Activated CD8-positive, alpha-beta memory T cell treated with anti-CD3 and anti-CD28 coated beads, Interleukin-2, amount 10 ng/mL, durations not matched to agents 7 days and 5 days (primary cell): ENCODE measurements at regions not wholly inside any gene's neighbourhood (a gene's known extent, or its start where the extent isn't known, plus 50 kb on each side); places are given as distances from the start of the nearest gene placed in this dataset.

Experiments used
- ATAC-seq: fragments of 150-1000 bp; cut with Tn5 transposase; one replicate; pipeline ENCODE4 v1.10.0; 2021; ENCODE audit warnings: moderate library complexity
- CTCF ChIA-PET: fragments of 350-600 bp; sonication (Branson Sonifier 250); formaldehyde crosslinking; loops from one replicate; lab custom pipeline; 2021; ENCODE audit warnings: antibody characterized with exemption; lab: Charles Lee
- DNase-seq: peaks from one replicate; pipeline ENCODE4 v3.0.0-alpha.2; 2020
- H3K27ac Mint-ChIP-seq: one replicate; pipeline ENCODE4 v1.8.0; 2021; ENCODE audit warnings: mild to moderate bottlenecking, mixed read lengths
- H3K27me3 Mint-ChIP-seq: one replicate; pipeline ENCODE4 v1.8.0; 2021; ENCODE audit warnings: mixed read lengths
- H3K36me3 Mint-ChIP-seq: one replicate; pipeline ENCODE4 v1.8.0; 2021; ENCODE audit warnings: mild to moderate bottlenecking, mixed read lengths
- H3K4me1 Mint-ChIP-seq: one replicate; pipeline ENCODE4 v1.8.0; 2021; ENCODE audit warnings: mixed read lengths
- H3K4me3 Mint-ChIP-seq: one replicate; pipeline ENCODE4 v1.8.0; 2021; ENCODE audit warnings: mild to moderate bottlenecking, moderate library complexity, mixed read lengths
- H3K9me3 Mint-ChIP-seq: one replicate; pipeline ENCODE4 v1.8.0; 2022; ENCODE audit warnings: low read depth, mixed read lengths

DNA sequence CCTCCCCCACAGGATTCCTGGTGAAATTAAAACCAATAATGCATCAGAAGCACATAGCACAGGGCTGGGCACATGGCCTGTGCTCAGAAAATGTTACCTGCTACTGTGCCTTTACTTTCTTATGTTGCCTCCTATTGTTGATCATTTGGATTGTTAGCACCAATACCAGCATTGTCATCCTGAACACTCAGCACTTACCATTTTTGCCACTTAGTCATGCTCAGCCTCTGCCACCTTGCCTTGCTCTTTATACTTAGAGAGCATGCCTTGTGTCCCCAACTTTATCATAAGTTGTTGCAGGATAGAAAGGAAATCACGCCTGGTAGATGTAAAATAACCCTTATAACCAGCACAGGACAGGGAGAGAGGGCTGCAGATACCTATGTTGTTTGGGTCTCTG is 361.0 kb upstream of the RUNX1 start:
- ATAC-seq (no peak), DNase-seq (no peak)
- no peaks in the 10 kb centered on the region for H3K9me3 Mint-ChIP-seq
- CTCF ChIA-PET, result no interaction called here
- no peaks in the 10 kb centered on the region for H3K36me3 Mint-ChIP-seq
- H3K4me1 Mint-ChIP-seq, result peaks cover 2% of the 10 kb centered on the region
- no peak overlapping the region for H3K27ac Mint-ChIP-seq
- peaks cover 45% of the 10 kb centered on the region for H3K27me3 Mint-ChIP-seq
- no peak overlapping the region for H3K4me3 Mint-ChIP-seq

DNA sequence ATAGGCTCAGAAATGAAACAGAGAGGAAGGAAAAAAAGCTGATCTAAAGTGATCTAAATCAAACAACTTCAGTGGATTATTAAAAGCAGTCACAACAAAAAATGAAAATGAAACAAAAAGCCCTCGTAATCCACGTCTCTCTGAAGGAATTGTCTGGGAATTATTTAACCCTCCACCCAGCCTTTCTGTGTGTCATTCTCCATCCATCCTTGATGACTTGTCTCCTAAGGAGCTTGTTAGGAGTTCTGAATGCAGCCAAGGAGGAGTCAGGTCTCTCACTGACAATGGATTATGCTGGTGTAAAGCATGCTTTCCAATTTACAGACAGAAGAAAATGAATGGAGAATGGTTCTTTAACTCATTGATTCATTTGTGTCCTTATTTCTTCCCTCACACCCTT is 359.3 kb upstream of the RUNX1 start:
- no peak for DNase-seq
- Mint-ChIP-seq H3K36me3 (no peaks in the 10 kb centered on the region), H3K27ac (no peak overlapping the region), H3K9me3 (no peaks in the 10 kb centered on the region), H3K4me1 (peaks cover 2% of the 10 kb centered on the region), H3K4me3 (peak overlapping the region; percentile 33), H3K27me3 (peaks cover 36% of the 10 kb centered on the region)
- CTCF ChIA-PET, result no interaction called here
- no peak for ATAC-seq

DNA sequence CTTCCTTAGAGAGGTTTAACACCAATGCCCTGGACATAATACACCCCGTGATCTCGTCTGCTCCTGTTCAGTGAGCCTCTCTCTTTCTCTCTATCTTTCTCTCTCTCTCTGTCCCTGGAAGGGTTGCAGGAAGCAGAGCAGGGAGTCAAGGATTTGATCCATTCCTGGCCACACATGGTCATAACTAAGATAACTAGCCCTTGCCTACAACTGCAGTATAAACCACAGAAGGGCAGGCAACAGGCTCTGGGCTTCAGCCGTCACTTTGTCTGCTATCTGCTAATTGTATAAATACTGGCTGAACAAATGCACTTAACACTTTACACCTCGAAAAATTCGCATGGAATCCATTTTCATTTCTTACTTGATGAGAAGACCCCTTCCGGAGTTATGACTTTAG is 357.5 kb upstream of the RUNX1 start:
- no peak overlapping the region for H3K4me3 Mint-ChIP-seq
- no peaks in the 10 kb centered on the region for H3K9me3 Mint-ChIP-seq
- no peak for ATAC-seq
- DNase-seq, result no peak
- peaks cover 2% of the 10 kb centered on the region for H3K4me1 Mint-ChIP-seq
- no peaks in the 10 kb centered on the region for H3K36me3 Mint-ChIP-seq
- CTCF ChIA-PET, result no interaction called here
- peaks cover 31% of the 10 kb centered on the region for H3K27me3 Mint-ChIP-seq
- H3K27ac Mint-ChIP-seq, result no peak overlapping the region

DNA sequence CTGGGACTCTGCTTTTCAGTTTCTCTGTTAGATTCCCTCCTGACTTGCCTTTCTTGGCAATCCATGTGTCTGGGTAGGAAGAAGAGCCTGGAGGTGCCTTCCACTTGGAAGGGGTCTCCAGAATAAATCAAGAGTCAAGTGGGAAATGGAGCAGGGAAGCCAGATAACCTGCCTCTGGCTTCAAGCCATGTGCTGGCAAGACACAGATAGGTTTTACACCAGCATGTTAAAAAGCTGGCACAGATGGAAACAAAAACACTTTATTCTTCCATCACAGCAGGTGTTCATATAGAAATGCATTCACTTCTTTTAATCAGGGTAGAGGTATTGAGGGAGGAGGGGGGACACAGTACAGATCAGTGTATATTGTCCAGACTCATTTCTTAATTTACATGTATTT is 356.9 kb upstream of the RUNX1 start:
- DNase-seq (no peak), ATAC-seq (no peak)
- Mint-ChIP-seq H3K4me1 (peaks cover 2% of the 10 kb centered on the region), H3K27ac (no peak overlapping the region), H3K9me3 (no peaks in the 10 kb centered on the region), H3K36me3 (no peaks in the 10 kb centered on the region), H3K4me3 (no peak overlapping the region), H3K27me3 (peaks cover 33% of the 10 kb centered on the region)
- CTCF ChIA-PET, result interaction anchor here (0.8 kb wide), 1 partner anchor 434 kb away, joined by 3 read pairs; no protein-coding TSS in a partner anchor

DNA sequence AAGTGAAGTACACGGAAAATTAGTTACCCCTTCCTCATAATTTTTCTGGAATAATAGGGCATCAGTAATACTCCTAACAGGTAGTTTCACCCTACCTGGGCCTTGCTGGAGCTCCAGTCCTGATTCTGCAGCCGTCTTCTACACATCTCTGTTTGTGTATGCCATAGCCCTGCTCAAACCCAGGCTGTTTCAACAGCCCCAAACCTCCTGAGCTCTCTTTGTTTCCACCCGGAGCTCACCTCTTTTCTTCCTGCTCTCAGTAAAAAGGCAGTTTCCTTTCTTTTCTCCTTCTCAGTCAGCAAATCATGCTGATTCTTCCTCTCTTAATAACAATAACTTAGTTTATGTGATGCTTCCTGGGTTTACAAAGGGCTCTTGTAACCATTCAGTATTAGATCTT is 355.1 kb upstream of the RUNX1 start:
- H3K27ac Mint-ChIP-seq, result no peak overlapping the region
- no peak for ATAC-seq
- H3K36me3 Mint-ChIP-seq, result no peaks in the 10 kb centered on the region
- H3K4me1 Mint-ChIP-seq, result peaks cover 12% of the 10 kb centered on the region
- H3K9me3 Mint-ChIP-seq, result no peaks in the 10 kb centered on the region
- CTCF ChIA-PET, result no interaction called here
- peaks cover 40% of the 10 kb centered on the region for H3K27me3 Mint-ChIP-seq
- no peak for DNase-seq
- H3K4me3 Mint-ChIP-seq, result no peak overlapping the region

DNA sequence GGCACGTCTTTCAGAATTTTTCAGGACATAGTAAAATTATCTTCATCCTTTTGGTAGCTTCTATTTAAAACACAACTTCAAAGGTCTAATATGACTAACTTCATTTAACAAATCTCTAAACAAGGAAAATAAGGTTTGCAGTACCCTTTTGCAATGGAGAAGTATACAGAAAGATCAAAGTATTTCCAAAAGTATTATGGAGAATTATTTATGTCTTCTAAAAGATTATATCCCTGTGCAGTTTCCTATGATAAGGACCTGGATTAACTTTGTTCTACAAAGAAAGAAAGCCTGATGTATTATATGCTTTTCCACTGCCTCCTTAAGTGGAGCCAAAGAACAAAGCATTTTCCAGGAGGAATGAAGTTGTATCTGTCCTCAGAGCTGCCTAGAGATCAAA is 353.0 kb upstream of the RUNX1 start:
- CTCF ChIA-PET, result interaction anchor here (0.8 to 4.0 kb wide), 7 partner anchors 351 to 709 kb away, joined by 3 to 30 read pairs (median 14); partner anchors contain the start of gene RUNX1
- peaks cover 13% of the 10 kb centered on the region for H3K4me1 Mint-ChIP-seq
- no peaks in the 10 kb centered on the region for H3K36me3 Mint-ChIP-seq
- no peak overlapping the region for H3K27ac Mint-ChIP-seq
- peaks cover 45% of the 10 kb centered on the region for H3K27me3 Mint-ChIP-seq
- H3K4me3 Mint-ChIP-seq, result no peak overlapping the region
- no peaks in the 10 kb centered on the region for H3K9me3 Mint-ChIP-seq
- DNase-seq (no peak), ATAC-seq (no peak)

DNA sequence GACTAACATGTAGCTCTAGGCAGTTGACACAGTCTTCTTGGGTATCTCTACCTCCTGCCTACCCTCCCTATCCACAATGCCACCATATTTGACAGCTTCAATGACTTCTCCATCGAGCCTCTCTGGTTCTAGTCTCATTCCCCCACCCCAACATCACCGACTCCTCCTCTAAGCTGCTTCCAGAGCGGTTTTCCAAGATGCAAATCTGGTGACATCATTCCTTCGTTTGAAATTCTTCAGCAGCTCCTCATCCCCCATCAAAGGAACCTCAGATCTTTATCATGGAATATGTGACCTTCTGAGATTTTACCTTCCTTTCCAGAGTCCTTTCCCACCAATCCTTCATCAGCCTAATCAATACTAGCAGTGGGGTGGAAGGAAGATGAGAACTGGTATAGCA is 352.4 kb upstream of the RUNX1 start:
- DNase-seq, result no peak
- Mint-ChIP-seq H3K36me3 (no peaks in the 10 kb centered on the region), H3K4me1 (peaks cover 13% of the 10 kb centered on the region), H3K4me3 (no peak overlapping the region), H3K27me3 (peaks cover 43% of the 10 kb centered on the region), H3K9me3 (no peaks in the 10 kb centered on the region), H3K27ac (no peak overlapping the region)
- ATAC-seq, result no peak
- CTCF ChIA-PET, result interaction anchor here (1.3 to 4.0 kb wide), 11 partner anchors 16 to 708 kb away, joined by 3 to 30 read pairs (median 8); partner anchors contain the start of gene RUNX1

DNA sequence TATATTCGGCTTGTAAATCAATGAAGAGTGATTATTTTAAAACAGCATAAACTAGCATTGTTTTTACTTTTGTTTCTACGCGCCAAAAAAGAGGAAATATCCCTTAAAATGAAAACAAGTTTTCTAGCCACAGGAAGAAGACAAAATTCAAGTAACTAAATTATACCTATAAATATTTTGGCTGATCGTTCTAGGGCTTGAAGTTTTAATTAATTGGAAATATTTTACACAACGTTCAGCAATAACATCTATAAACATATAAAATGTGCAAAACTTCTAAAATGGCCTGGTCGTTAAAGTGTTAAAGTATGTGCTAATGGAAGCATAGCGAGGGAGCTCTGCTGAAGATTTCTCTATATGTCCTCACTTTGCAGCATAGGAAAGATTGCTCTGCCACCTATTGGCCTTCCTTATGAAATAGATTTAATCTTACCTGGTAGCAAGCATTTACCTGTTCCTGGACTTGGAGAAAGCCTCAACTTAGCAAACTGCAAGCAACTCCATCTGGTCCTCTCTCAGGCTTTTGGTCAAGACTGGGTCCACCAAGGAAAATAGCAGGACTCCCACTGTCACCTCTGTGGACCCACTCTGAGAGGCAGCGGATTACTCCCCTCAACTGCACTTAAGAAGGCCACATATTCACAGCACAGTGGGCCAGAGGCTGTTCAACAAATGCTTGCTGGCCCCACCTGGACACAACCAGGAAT is 351.3 kb upstream of the RUNX1 start:
- CTCF ChIA-PET, result interaction anchor here (0.6 to 4.0 kb wide), 18 partner anchors 17 to 707 kb away, joined by 3 to 30 read pairs (median 4); partner anchors contain the start of gene RUNX1
- peaks cover 34% of the 10 kb centered on the region for H3K27me3 Mint-ChIP-seq
- no peaks in the 10 kb centered on the region for H3K36me3 Mint-ChIP-seq
- H3K4me3 Mint-ChIP-seq, result no peak overlapping the region
- H3K27ac Mint-ChIP-seq, result no peak overlapping the region
- H3K4me1 Mint-ChIP-seq, result peaks cover 13% of the 10 kb centered on the region
- ATAC-seq, result peak; percentile 80
- DNase-seq, result peak; percentile 46
- H3K9me3 Mint-ChIP-seq, result no peaks in the 10 kb centered on the region

DNA sequence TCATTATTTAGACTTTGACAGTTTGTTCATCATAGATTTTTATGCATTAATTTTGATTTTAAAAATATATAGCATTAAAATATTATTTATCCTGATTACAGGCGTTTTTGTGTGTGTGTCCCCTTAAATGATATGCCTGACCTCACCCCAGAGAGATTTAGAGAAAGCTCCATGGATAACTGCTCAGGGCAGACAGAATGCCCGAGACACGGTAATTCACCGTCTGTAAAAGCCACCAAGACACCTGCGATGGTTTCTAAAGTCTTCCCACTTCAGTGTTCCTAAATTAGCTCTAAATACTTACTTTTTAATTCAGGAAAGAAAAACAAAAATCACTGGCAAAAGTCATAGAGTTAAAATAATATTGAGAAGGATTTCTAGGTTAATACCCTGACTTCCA is 350.6 kb upstream of the RUNX1 start:
- H3K4me1 Mint-ChIP-seq, result peaks cover 18% of the 10 kb centered on the region
- peaks cover 29% of the 10 kb centered on the region for H3K27me3 Mint-ChIP-seq

DNA sequence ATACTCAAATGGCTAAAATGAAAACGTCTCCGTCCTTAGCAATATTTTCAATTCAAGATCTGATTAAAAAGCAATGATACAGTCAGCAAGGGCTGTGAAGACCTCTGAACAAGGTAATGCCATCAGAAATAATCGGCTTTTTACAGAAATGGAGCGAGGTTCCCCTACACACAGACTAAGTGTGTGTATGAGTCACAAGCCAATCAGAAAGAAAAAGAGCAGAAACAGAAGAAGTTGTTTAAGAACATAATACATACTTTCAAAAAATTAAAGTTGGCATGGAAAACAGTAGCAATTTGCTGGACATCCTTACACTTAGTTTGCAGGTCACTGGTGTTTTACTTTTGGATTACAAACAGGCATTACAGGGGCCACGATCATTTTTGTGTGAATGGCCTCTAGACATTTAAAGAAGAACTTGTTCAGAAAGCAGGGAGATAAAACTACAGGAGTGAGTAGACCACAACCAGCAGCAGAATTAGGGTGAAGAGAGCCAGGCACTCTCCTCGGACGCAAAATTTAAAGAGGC is 350.0 kb upstream of the RUNX1 start:
- ATAC-seq, result no peak
- Mint-ChIP-seq H3K36me3 (no peaks in the 10 kb centered on the region), H3K27ac (no peak overlapping the region), H3K4me3 (no peak overlapping the region), H3K27me3 (peaks cover 29% of the 10 kb centered on the region), H3K4me1 (peaks cover 20% of the 10 kb centered on the region), H3K9me3 (no peaks in the 10 kb centered on the region)
- no peak for DNase-seq
- CTCF ChIA-PET, result interaction anchor here (1.2 to 4.0 kb wide), 9 partner anchors 18 to 706 kb away, joined by 3 to 30 read pairs (median 9); partner anchors contain the start of gene RUNX1

More for the DNA sequence above, 350.6 kb upstream of the RUNX1 start:
- no peak for DNase-seq
- CTCF ChIA-PET, result interaction anchor here (0.6 to 4.0 kb wide), 18 partner anchors 17 to 706 kb away, joined by 3 to 30 read pairs (median 4); partner anchors contain the start of gene RUNX1
- Mint-ChIP-seq H3K9me3 (no peaks in the 10 kb centered on the region), H3K4me3 (no peak overlapping the region), H3K36me3 (no peaks in the 10 kb centered on the region), H3K27ac (no peak overlapping the region)
- ATAC-seq, result no peak

DNA sequence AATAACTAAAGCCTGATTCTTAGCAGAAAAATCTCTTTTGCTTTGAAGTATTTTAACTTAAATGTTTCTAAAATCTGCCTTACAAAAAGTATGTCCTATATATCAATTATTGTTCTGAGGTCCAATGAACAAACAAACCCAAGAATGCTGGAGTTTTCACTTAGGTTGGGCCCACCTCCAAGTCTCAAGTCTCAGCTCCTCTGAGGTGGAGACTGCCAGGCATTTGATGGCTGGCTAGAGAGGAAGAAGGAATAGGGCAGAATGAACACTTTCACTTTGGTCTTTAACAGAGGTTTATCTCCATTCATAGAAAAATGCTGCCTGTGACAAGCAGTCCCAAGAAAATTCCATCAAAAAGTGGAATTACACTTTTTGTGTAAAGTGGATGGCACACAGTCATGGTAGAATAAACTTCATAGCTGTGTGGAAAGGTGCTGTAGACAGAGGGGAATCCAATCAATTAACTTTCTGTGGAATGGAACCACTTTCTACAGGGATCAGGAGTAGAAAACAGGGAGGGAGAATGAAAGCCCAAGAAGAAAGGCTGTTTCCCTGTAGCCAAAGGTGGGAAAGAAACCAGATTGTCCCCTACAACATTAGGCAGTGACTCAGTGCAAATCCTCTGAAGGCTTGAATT is 349.4 kb upstream of the RUNX1 start:
- H3K4me3 Mint-ChIP-seq, result no peak overlapping the region
- ATAC-seq, result no peak
- no peak overlapping the region for H3K27ac Mint-ChIP-seq
- DNase-seq, result no peak
- CTCF ChIA-PET, result interaction anchor here (2.5 to 3.5 kb wide), 2 partner anchors 653 to 705 kb away, joined by 9 to 14 read pairs; no protein-coding TSS in a partner anchor
- no peaks in the 10 kb centered on the region for H3K36me3 Mint-ChIP-seq
- peaks cover 20% of the 10 kb centered on the region for H3K4me1 Mint-ChIP-seq
- H3K27me3 Mint-ChIP-seq, result peaks cover 28% of the 10 kb centered on the region
- no peaks in the 10 kb centered on the region for H3K9me3 Mint-ChIP-seq

DNA sequence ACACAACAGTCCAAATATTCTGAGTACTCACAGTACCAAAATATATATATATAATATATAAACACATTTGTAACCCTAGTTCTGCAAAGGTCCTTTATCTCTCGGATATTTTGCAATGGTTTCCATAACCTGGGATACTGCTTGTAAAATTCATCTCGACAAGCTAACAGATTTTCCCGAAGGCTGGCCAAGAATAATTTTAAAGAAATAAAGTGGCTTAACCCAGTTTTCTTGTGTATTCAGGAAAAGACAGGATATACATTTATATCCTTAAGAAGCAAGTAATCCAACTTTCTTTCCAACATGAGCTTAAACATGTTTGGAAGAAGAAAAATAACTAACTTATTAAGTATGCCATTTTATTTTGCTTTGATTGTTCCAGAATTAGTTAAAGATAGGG is 348.7 kb upstream of the RUNX1 start:
- Mint-ChIP-seq H3K4me1 (peaks cover 20% of the 10 kb centered on the region), H3K9me3 (no peaks in the 10 kb centered on the region), H3K36me3 (no peaks in the 10 kb centered on the region), H3K27me3 (peaks cover 24% of the 10 kb centered on the region), H3K4me3 (no peak overlapping the region), H3K27ac (no peak overlapping the region)
- CTCF ChIA-PET, result interaction anchor here (0.6 to 2.5 kb wide), 2 partner anchors 431 to 652 kb away, joined by 3 to 9 read pairs; no protein-coding TSS in a partner anchor
- DNase-seq (no peak), ATAC-seq (no peak)

DNA sequence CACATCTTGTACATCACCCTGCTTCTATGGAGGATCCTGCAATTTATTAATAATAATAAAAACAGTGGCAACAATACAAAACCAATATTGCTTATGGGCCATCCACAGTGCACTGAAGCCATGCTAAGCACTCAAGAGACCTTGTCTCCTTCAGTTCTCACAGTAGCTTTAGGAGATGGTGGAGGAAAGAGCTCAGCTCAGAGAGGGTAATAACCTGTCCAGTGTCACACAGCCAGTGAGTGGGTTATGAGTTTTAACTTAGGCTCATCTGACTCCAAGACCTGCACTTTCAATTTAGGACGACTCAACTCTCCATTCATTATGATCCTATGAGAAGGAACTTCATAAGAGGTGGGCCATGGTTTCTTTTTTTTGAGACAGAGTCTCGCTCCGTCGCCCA is 347.6 kb upstream of the RUNX1 start:
- ATAC-seq (no peak), DNase-seq (no peak)
- CTCF ChIA-PET, result interaction anchor here (1.5 to 2.5 kb wide), 2 partner anchors 345 to 651 kb away, joined by 4 to 9 read pairs; no protein-coding TSS in a partner anchor
- H3K9me3 Mint-ChIP-seq, result no peaks in the 10 kb centered on the region
- H3K27me3 Mint-ChIP-seq, result peaks cover 23% of the 10 kb centered on the region
- no peak overlapping the region for H3K4me3 Mint-ChIP-seq
- H3K36me3 Mint-ChIP-seq, result no peaks in the 10 kb centered on the region
- H3K4me1 Mint-ChIP-seq, result peaks cover 20% of the 10 kb centered on the region
- no peak overlapping the region for H3K27ac Mint-ChIP-seq
